ENCODE measurements at regions not wholly inside any gene's neighbourhood (a gene's known extent, or its start where the extent isn't known, plus 50 kb on each side); places are given as distances from the start of the nearest gene placed in this dataset.

- H2AFZ ChIP-seq (ENCODE audit: low read depth, low read length, severe bottlenecking), result no peak overlapping the region
- no peaks in the 10 kb centered on the region for H3K36me3 ChIP-seq (ENCODE audit: low read length)
- H3K79me2 ChIP-seq (ENCODE audit: insufficient read depth, low read length), result no peaks in the 10 kb centered on the region
- TF ChIP-seq CTCF (IDR thresholded peaks at IDR 0.05; ENCODE audit: insufficient read depth, low read length, poor library complexity, severe bottlenecking) (no peak), EZH2phosphoT487 (conservative IDR thresholded peaks at IDR 0.05; ENCODE audit: low read length) (no peak)
- no peak overlapping the region for H3K4me3 ChIP-seq (ENCODE audit: insufficient read depth, low read length, poor library complexity, severe bottlenecking)
- no peaks in the 10 kb centered on the region for H3F3A ChIP-seq (ENCODE audit: insufficient read depth)
- H3K27me3 ChIP-seq (ENCODE audit: low read length), result no peaks in the 10 kb centered on the region
- H3K9me2 ChIP-seq (replicated peaks; ENCODE audit: insufficient read depth, low read length), result no peaks in the 10 kb centered on the region
- no peak overlapping the region for H3K9ac ChIP-seq (ENCODE audit: low read length)
- no peaks in the 10 kb centered on the region for H4K20me1 ChIP-seq (ENCODE audit: low read depth, low read length)
- H3K9me3 ChIP-seq (ENCODE audit: insufficient read depth, low read length), result no peaks in the 10 kb centered on the region
- H3K27ac ChIP-seq (ENCODE audit: low read depth, low read length), result no peak overlapping the region
- no peak overlapping the region for H3K4me2 ChIP-seq (ENCODE audit: low read depth, low read length, poor library complexity, severe bottlenecking)
These were observed 74.8 kb upstream of the PIK3R1 start for GRCh38 chr5:68140763-68141162.

- TF ChIP-seq CTCF (IDR thresholded peaks at IDR 0.05; ENCODE audit: insufficient read depth, low read length, poor library complexity, severe bottlenecking) (no peak), EZH2phosphoT487 (conservative IDR thresholded peaks at IDR 0.05; ENCODE audit: low read length) (no peak)
- no peak overlapping the region for H3K4me2 ChIP-seq (ENCODE audit: low read depth, low read length, poor library complexity, severe bottlenecking)
These were observed 75.7 kb upstream of the PIK3R1 start for GRCh38 chr5:68139611-68140441.

GRCh38 chr5:68137511-68138140, 77.9 kb upstream of the PIK3R1 start:
- Histone ChIP-seq H3K9me2 (replicated peaks; ENCODE audit: insufficient read depth, low read length) (no peaks in the 10 kb centered on the region), H3K9ac (ENCODE audit: low read length) (no peak overlapping the region), H3K36me3 (ENCODE audit: low read length) (no peaks in the 10 kb centered on the region), H3K9me3 (ENCODE audit: insufficient read depth, low read length) (no peaks in the 10 kb centered on the region), H3K79me2 (ENCODE audit: insufficient read depth, low read length) (no peaks in the 10 kb centered on the region), H4K20me1 (ENCODE audit: low read depth, low read length) (no peaks in the 10 kb centered on the region), H3K27ac (ENCODE audit: low read depth, low read length) (no peak overlapping the region), H2AFZ (ENCODE audit: low read depth, low read length, severe bottlenecking) (no peak overlapping the region), H3K4me2 (ENCODE audit: low read depth, low read length, poor library complexity, severe bottlenecking) (no peak overlapping the region), H3F3A (ENCODE audit: insufficient read depth) (no peaks in the 10 kb centered on the region), H3K27me3 (ENCODE audit: low read length) (no peaks in the 10 kb centered on the region), H3K4me3 (ENCODE audit: insufficient read depth, low read length, poor library complexity, severe bottlenecking) (no peak overlapping the region)
- TF ChIP-seq CTCF (IDR thresholded peaks at IDR 0.05; ENCODE audit: insufficient read depth, low read length, poor library complexity, severe bottlenecking) (no peak), EZH2phosphoT487 (conservative IDR thresholded peaks at IDR 0.05; ENCODE audit: low read length) (no peak)

More at GRCh38 chr5:68139611-68140441, 75.7 kb upstream of the PIK3R1 start:
- Histone ChIP-seq H3K9me3 (ENCODE audit: insufficient read depth, low read length) (no peaks in the 10 kb centered on the region), H3K9me2 (replicated peaks; ENCODE audit: insufficient read depth, low read length) (no peaks in the 10 kb centered on the region), H3K9ac (ENCODE audit: low read length) (no peak overlapping the region), H3K27me3 (ENCODE audit: low read length) (no peaks in the 10 kb centered on the region), H3K36me3 (ENCODE audit: low read length) (no peaks in the 10 kb centered on the region), H3K27ac (ENCODE audit: low read depth, low read length) (no peak overlapping the region), H3F3A (ENCODE audit: insufficient read depth) (no peaks in the 10 kb centered on the region), H3K4me3 (ENCODE audit: insufficient read depth, low read length, poor library complexity, severe bottlenecking) (no peak overlapping the region), H4K20me1 (ENCODE audit: low read depth, low read length) (no peaks in the 10 kb centered on the region), H3K79me2 (ENCODE audit: insufficient read depth, low read length) (no peaks in the 10 kb centered on the region), H2AFZ (ENCODE audit: low read depth, low read length, severe bottlenecking) (no peak overlapping the region)
